Smooth muscle cell (in vitro differentiated cells): ENCODE measurements at regions not wholly inside any gene's neighbourhood (a gene's known extent, or its start where the extent isn't known, plus 50 kb on each side); places are given as distances from the start of the nearest gene placed in this dataset.

ENCODE experiments used
- DNase-seq: peaks from one replicate; lab custom pipeline; 2025; ENCODE audit not compliant: unreplicated experiment; lab: John Stamatoyannopoulos, UW
- H2AFZ ChIP-seq: fragments of 200-600 bp; sonication (generic); 2 replicates; pipeline ENCODE4 v1.6.0; 2016; ENCODE audit warnings: antibody characterized with exemption, low read depth, mild to moderate bottlenecking
- H3F3A ChIP-seq: fragments of 200-600 bp; sonication (generic); 2 replicates; pipeline ENCODE4 v1.6.0; 2017; ENCODE audit warnings: antibody characterized with exemption, low read depth
- H3K27ac ChIP-seq: fragments of 200-600 bp; sonication (generic); 2 replicates; pipeline ENCODE4 v1.5.1; 2016; ENCODE audit warnings: low read depth, mild to moderate bottlenecking
- H3K27me3 ChIP-seq: fragments of 200-600 bp; sonication (generic); 2 replicates; pipeline ENCODE4 v1.6.1; 2016; ENCODE audit warnings: low read depth, mild to moderate bottlenecking
- H3K36me3 ChIP-seq: fragments of 200-600 bp; sonication (generic); 2 replicates; pipeline ENCODE4 v1.5.1; 2016; ENCODE audit warnings: low read depth
- H3K4me1 ChIP-seq: fragments of 200-600 bp; sonication (generic); 2 replicates; pipeline ENCODE4 v1.5.1; 2016; ENCODE audit warnings: low read depth
- H3K4me2 ChIP-seq: fragments of 200-600 bp; sonication (generic); 2 replicates; pipeline ENCODE4 v1.6.0; 2016; ENCODE audit warnings: mild to moderate bottlenecking
- H3K4me3 ChIP-seq: fragments of 200-600 bp; sonication (generic); 2 replicates; pipeline ENCODE4 v1.5.1; 2016; ENCODE audit warnings: mild to moderate bottlenecking
- H3K79me2 ChIP-seq: fragments of 200-600 bp; sonication (generic); 2 replicates; pipeline ENCODE4 v1.6.0; 2016; ENCODE audit warnings: low read depth, mild to moderate bottlenecking
- H3K9ac ChIP-seq: fragments of 200-600 bp; sonication (generic); 2 replicates; pipeline ENCODE4 v1.6.0; 2016; ENCODE audit warnings: low read depth
- H3K9me3 ChIP-seq: fragments of 200-600 bp; sonication (generic); replicated peaks from 2 replicates; pipeline ENCODE4 v1.5.1; 2016; ENCODE audit warnings: low read depth
- H4K20me1 ChIP-seq: fragments of 200-600 bp; sonication (generic); 2 replicates; pipeline ENCODE4 v1.6.0; 2016; ENCODE audit warnings: low read depth
- CTCF ChIP-seq: fragments of 200-600 bp; sonication (generic); IDR thresholded peaks from 2 replicates; pipeline ENCODE4 v1.5.1; 2017; ENCODE audit warnings: borderline replicate concordance, mild to moderate bottlenecking, antibody characterized with exemption; ENCODE audit not compliant: insufficient read depth, poor library complexity, severe bottlenecking
- WGBS: methylation state at CpG from one replicate; pipeline ENCODE4 v1.1.7; 2016; ENCODE audit warnings: low lambda C conversion rate; 5-methylcytosine and 5-hydroxymethylcytosine counted together

- Histone ChIP-seq H3K4me1 (no peaks in the 10 kb centered on the region), H3K4me2 (no peak overlapping the region), H3K27me3 (no peaks in the 10 kb centered on the region), H3K9me3 (no peaks in the 10 kb centered on the region), H3K4me3 (no peak overlapping the region), H2AFZ (no peak overlapping the region), H3K79me2 (no peaks in the 10 kb centered on the region), H3K9ac (no peak overlapping the region), H3K36me3 (no peaks in the 10 kb centered on the region), H4K20me1 (no peaks in the 10 kb centered on the region), H3K27ac (no peak overlapping the region), H3F3A (no peaks in the 10 kb centered on the region)
- no peak for TF ChIP-seq CTCF
- DNase-seq: no peak
Observed at GRCh38 chr18:34345738-34346137, 121.0 kb upstream of the NOL4 start.

GRCh38 chr18:34350778-34351177, 126.1 kb upstream of the NOL4 start:
- no peaks in the 10 kb centered on the region for H4K20me1 ChIP-seq
- H3K4me1 ChIP-seq: no peaks in the 10 kb centered on the region
- no peak overlapping the region for H3K27ac ChIP-seq
- no peaks in the 10 kb centered on the region for H3K36me3 ChIP-seq
- H3K4me3 ChIP-seq: no peak overlapping the region
- H2AFZ ChIP-seq: no peak overlapping the region
- no peak for TF ChIP-seq CTCF
- H3F3A ChIP-seq: no peaks in the 10 kb centered on the region
- no peaks in the 10 kb centered on the region for H3K79me2 ChIP-seq
- WGBS: 92% methylated on average over 3 of the region's 3 CpGs
- no peaks in the 10 kb centered on the region for H3K27me3 ChIP-seq
- DNase-seq: no peak
- no peak overlapping the region for H3K9ac ChIP-seq
- H3K4me2 ChIP-seq: no peak overlapping the region
- H3K9me3 ChIP-seq: no peaks in the 10 kb centered on the region

- Histone ChIP-seq H3K9ac (no peak overlapping the region), H3K27ac (no peak overlapping the region), H3K9me3 (no peaks in the 10 kb centered on the region), H3F3A (no peaks in the 10 kb centered on the region), H4K20me1 (no peaks in the 10 kb centered on the region), H3K4me2 (no peak overlapping the region), H2AFZ (no peak overlapping the region), H3K36me3 (no peaks in the 10 kb centered on the region), H3K79me2 (no peaks in the 10 kb centered on the region), H3K4me1 (no peaks in the 10 kb centered on the region), H3K27me3 (no peaks in the 10 kb centered on the region), H3K4me3 (no peak overlapping the region)
- WGBS: 80% methylated on average over 1 of the region's 1 CpG
- no peak for DNase-seq
- peak; percentile 24 for TF ChIP-seq CTCF
Observed at GRCh38 chr18:34352385-34353163, 127.9 kb upstream of the NOL4 start.

GRCh38 chr18:34354351-34354750, 129.6 kb upstream of the NOL4 start:
- no peaks in the 10 kb centered on the region for H3K36me3 ChIP-seq
- no peak overlapping the region for H3K4me3 ChIP-seq
- H3K27ac ChIP-seq: no peak overlapping the region
- H3K27me3 ChIP-seq: no peaks in the 10 kb centered on the region
- H3K9ac ChIP-seq: no peak overlapping the region
- no peaks in the 10 kb centered on the region for H3K9me3 ChIP-seq
- H2AFZ ChIP-seq: no peak overlapping the region
- H3K79me2 ChIP-seq: no peaks in the 10 kb centered on the region
- TF ChIP-seq CTCF: no peak
- no peak overlapping the region for H3K4me2 ChIP-seq
- 92% methylated on average over 3 of the region's 3 CpGs for WGBS
- DNase-seq: no peak
- no peaks in the 10 kb centered on the region for H4K20me1 ChIP-seq
- H3F3A ChIP-seq: no peaks in the 10 kb centered on the region
- H3K4me1 ChIP-seq: no peaks in the 10 kb centered on the region
